Testis (tissue), 2 donors: ENCODE measurements at regions not wholly inside any gene's neighbourhood (a gene's known extent, or its start where the extent isn't known, plus 50 kb on each side); places are given as distances from the start of the nearest gene placed in this dataset.

Experiments used
- DNase-seq: peaks from one replicate; pipeline ENCODE4 v3.0.0-alpha.2; 2019
- H3K27ac ChIP-seq, 2 donors: fragments of 200-600 bp; sonication (generic); one replicate each; pipeline ENCODE4 v1.5.1; 2019
- H3K27me3 ChIP-seq: fragments of 200-600 bp; sonication (generic); one replicate; pipeline ENCODE4 v1.5.1; 2019
- H3K36me3 ChIP-seq: fragments of 200-600 bp; sonication (generic); one replicate; pipeline ENCODE4 v1.5.1; 2017; ENCODE audit warnings: low read depth; ENCODE audit errors: missing control alignments
- H3K4me1 ChIP-seq: fragments of 200-600 bp; sonication (generic); one replicate; pipeline ENCODE4 v1.5.1; 2019
- H3K4me3 ChIP-seq, 2 donors: fragments of 200-600 bp; sonication (generic); one replicate each; pipeline ENCODE4 v1.5.1; 2017 to 2019
- H3K9me3 ChIP-seq: fragments of 200-600 bp; sonication (generic); one replicate; pipeline ENCODE4 v1.5.1; 2017
- POLR2A ChIP-seq: fragments of 450-650 bp; IDR thresholded peaks from one replicate; pipeline ENCODE4 v1.6.1; 2017; ENCODE audit warnings: antibody characterized with exemption, mild to moderate bottlenecking, moderate library complexity
- WGBS, 2 donors: methylation state at CpG; one replicate each; pipeline ENCODE4 v1.1.5; 2018; 5-methylcytosine and 5-hydroxymethylcytosine counted together
- intact Hi-C: fragments of 100-400 bp; cut with DNase I; formaldehyde crosslinking; loops from one replicate; pipeline ENCODE4 v1.15.1; 2023; ENCODE audit warnings: low total_unique reads
- TF ChIP-seq, protein P1 (sequence below), 3 experiments: fragments of 450-650 bp in 2 of 3; fragments of 200-600 bp in 1 of 3; sonication (generic) in 1 of 3; IDR thresholded peaks; one replicate each; pipeline ENCODE4 v1.5.1; 2016 to 2019; ENCODE audit warnings: antibody characterized with exemption in 3 of 3, mild to moderate bottlenecking in 2 of 3, moderate library complexity in 1 of 3

GRCh38 chr12:90428881-90429280 is 526.1 kb downstream of the CCER1 start:
- Histone ChIP-seq H3K27me3 (no peaks in the 10 kb centered on the region), H3K27ac (peak overlapping the region in 1 of 2 donors; percentile 57), H3K4me1 (peaks cover 3% of the 10 kb centered on the region), H3K9me3 (no peaks in the 10 kb centered on the region), H3K36me3 (no peaks in the 10 kb centered on the region), H3K4me3 (no peak overlapping the region)
- no peak for TF ChIP-seq POLR2A
- TF ChIP-seq, protein P1, sequence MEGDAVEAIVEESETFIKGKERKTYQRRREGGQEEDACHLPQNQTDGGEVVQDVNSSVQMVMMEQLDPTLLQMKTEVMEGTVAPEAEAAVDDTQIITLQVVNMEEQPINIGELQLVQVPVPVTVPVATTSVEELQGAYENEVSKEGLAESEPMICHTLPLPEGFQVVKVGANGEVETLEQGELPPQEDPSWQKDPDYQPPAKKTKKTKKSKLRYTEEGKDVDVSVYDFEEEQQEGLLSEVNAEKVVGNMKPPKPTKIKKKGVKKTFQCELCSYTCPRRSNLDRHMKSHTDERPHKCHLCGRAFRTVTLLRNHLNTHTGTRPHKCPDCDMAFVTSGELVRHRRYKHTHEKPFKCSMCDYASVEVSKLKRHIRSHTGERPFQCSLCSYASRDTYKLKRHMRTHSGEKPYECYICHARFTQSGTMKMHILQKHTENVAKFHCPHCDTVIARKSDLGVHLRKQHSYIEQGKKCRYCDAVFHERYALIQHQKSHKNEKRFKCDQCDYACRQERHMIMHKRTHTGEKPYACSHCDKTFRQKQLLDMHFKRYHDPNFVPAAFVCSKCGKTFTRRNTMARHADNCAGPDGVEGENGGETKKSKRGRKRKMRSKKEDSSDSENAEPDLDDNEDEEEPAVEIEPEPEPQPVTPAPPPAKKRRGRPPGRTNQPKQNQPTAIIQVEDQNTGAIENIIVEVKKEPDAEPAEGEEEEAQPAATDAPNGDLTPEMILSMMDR (IDR thresholded peaks at IDR 0.05), result no peak
- intact Hi-C loops, result no loop called here
- 67 to 70% methylated on average over 3 of the region's 3 CpGs for WGBS, 2 donors
- DNase-seq, result no peak

GRCh38 chr12:90428465-90428864 is 526.5 kb downstream of the CCER1 start:
- Histone ChIP-seq H3K4me3 (no peak overlapping the region), H3K27ac (peak overlapping the region in 1 of 2 donors; percentile 16), H3K9me3 (no peaks in the 10 kb centered on the region), H3K36me3 (no peaks in the 10 kb centered on the region), H3K27me3 (no peaks in the 10 kb centered on the region), H3K4me1 (peaks cover 3% of the 10 kb centered on the region)
- intact Hi-C loops, result no loop called here
- DNase-seq, result peak; percentile 46
- TF ChIP-seq, protein P1 (IDR thresholded peaks at IDR 0.05), result no peak
- TF ChIP-seq POLR2A, result no peak
- WGBS, 2 donors, result 54 to 73% methylated on average over 1 of the region's 1 CpG

- no peak for DNase-seq
- Histone ChIP-seq H3K4me1 (peaks cover 3% of the 10 kb centered on the region), H3K9me3 (no peaks in the 10 kb centered on the region), H3K36me3 (no peaks in the 10 kb centered on the region), H3K27ac (no peak overlapping the region), H3K4me3 (no peak overlapping the region), H3K27me3 (no peaks in the 10 kb centered on the region)
- TF ChIP-seq, protein P1 (IDR thresholded peaks at IDR 0.05), result no peak
- TF ChIP-seq POLR2A, result no peak
- intact Hi-C loops, result no loop called here
- 81 to 84% methylated on average over 2 of the region's 2 CpGs for WGBS, 2 donors
These were observed 531.0 kb downstream of the CCER1 start for GRCh38 chr12:90423965-90424364.

DNA sequence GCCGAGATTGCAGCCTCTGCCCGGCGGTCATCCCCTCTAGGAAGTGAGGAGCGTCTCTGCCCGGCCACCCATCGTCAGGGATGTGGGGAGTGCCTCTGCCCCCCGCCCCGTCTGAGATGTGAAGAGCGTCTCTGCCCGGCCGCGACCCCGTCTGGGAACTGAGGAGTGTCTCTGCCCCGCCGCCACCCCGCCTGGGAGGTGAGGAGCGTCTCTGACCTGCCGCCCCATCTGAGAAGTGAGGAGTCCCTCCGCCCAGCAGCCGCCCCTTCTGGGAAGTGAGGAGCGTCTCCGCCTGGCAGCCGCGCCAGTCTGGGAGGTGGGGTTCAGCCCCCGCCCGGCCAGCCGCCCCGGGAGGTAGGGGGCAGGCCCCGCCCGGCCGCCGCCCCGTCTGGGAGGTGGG is 544.0 kb downstream of the CCER1 start:
- Histone ChIP-seq H3K4me1 (no peaks in the 10 kb centered on the region), H3K4me3 (peak overlapping the region; percentile 38 to 42), H3K27ac (no peak overlapping the region), H3K9me3 (no peaks in the 10 kb centered on the region), H3K27me3 (no peaks in the 10 kb centered on the region), H3K36me3 (no peaks in the 10 kb centered on the region)
- 53 to 60% methylated on average over 8 to 22 of the region's 33 CpGs for WGBS, 2 donors
- intact Hi-C loops, result no loop called here
- TF ChIP-seq, protein P1 (IDR thresholded peaks at IDR 0.05), result no peak
- TF ChIP-seq POLR2A, result no peak
- peak; percentile 16 for DNase-seq

DNA sequence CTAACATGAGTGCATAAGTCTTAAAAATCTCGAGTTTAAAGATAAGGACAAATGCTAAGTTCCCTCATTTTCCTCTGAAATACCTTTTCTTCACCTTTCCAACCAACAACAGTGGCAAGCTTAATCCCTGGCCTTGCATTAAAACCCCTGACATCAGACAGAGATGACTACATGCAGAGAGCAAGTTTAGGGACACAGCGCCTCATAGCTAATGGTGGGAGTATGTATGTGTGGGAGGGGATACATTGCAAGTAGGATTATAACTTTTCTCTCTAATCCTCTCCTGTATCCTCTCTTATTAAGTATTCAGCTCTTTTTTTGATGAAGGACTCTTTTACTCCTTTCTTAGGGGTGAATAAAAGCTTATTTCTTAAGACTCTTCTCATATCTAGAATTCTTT is 547.1 kb downstream of the CCER1 start:
- no peaks in the 10 kb centered on the region for H3K27me3 ChIP-seq
- no peak overlapping the region for H3K27ac ChIP-seq
- H3K4me3 ChIP-seq, result no peak overlapping the region
- no peak for DNase-seq
- intact Hi-C loops, result no loop called here
- no peaks in the 10 kb centered on the region for H3K4me1 ChIP-seq
- H3K36me3 ChIP-seq, result no peaks in the 10 kb centered on the region
- no peak for TF ChIP-seq POLR2A
- TF ChIP-seq, protein P1 (IDR thresholded peaks at IDR 0.05), result no peak
- WGBS, 2 donors, result 61 to 63% methylated on average over 2 of the region's 2 CpGs
- no peaks in the 10 kb centered on the region for H3K9me3 ChIP-seq
